ENCODE measurements at regions not wholly inside any gene's neighbourhood (a gene's known extent, or its start where the extent isn't known, plus 50 kb on each side); places are given as distances from the start of the nearest gene placed in this dataset.

GRCh38 chr6:56860475-56860874 is 94.4 kb upstream of the BEND6 start:
- Histone ChIP-seq H3K4me1 (ENCODE audit: control insufficient read depth, insufficient read depth, low read length) (peaks cover 4% of the 10 kb centered on the region), H3K27me3 (ENCODE audit: control insufficient read depth, insufficient read depth, low read length) (no peaks in the 10 kb centered on the region), H3K9me3 (ENCODE audit: control insufficient read depth, low read length) (no peaks in the 10 kb centered on the region), H3K36me3 (ENCODE audit: control insufficient read depth, insufficient read depth, low read length) (no peaks in the 10 kb centered on the region), H3K4me3 (ENCODE audit: low read length) (no peak overlapping the region), H3K9ac (ENCODE audit: low read length) (no peak overlapping the region)

DNA sequence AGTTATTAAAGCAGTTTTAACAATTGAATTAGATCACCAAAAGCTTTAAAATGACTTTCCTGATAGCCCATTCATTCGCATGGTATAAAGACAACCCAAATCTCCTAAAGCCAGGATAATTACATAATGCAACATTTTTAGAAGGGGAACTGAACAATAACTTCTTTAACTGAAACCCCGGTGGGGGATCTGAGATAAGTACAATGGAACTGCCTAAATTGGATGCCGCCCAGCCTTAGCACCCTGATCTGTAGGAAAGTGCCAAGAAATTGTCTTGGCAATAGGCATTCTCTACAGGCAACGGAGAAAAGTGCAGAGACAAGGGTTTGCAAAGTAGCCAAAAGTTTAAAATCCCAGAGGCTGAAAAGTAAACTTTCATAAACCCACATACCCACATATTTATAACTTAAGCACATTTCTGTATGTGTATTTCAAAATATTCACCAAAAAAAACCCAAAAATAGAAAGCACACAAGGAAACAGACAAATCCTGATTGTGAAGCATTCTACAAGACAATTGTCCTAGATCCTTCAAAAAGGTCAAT is 98.8 kb upstream of the BEND6 start:
- Histone ChIP-seq H3K9ac (ENCODE audit: low read length) (no peak overlapping the region), H3K27me3 (ENCODE audit: control insufficient read depth, insufficient read depth, low read length) (no peaks in the 10 kb centered on the region), H3K4me1 (ENCODE audit: control insufficient read depth, insufficient read depth, low read length) (no peaks in the 10 kb centered on the region), H3K4me3 (ENCODE audit: low read length) (no peak overlapping the region), H3K9me3 (ENCODE audit: control insufficient read depth, low read length) (no peaks in the 10 kb centered on the region), H3K36me3 (ENCODE audit: control insufficient read depth, insufficient read depth, low read length) (no peaks in the 10 kb centered on the region)

- Histone ChIP-seq H3K4me3 (ENCODE audit: low read length) (no peak overlapping the region), H3K4me1 (ENCODE audit: control insufficient read depth, insufficient read depth, low read length) (no peaks in the 10 kb centered on the region), H3K36me3 (ENCODE audit: control insufficient read depth, insufficient read depth, low read length) (no peaks in the 10 kb centered on the region), H3K27me3 (ENCODE audit: control insufficient read depth, insufficient read depth, low read length) (no peaks in the 10 kb centered on the region), H3K9me3 (ENCODE audit: control insufficient read depth, low read length) (no peaks in the 10 kb centered on the region), H3K9ac (ENCODE audit: low read length) (no peak overlapping the region)
Measured at GRCh38 chr6:56854086-56854485, 100.8 kb upstream of the BEND6 start.

GRCh38 chr6:56853541-56853940 is 101.4 kb upstream of the BEND6 start:
- Histone ChIP-seq H3K4me1 (ENCODE audit: control insufficient read depth, insufficient read depth, low read length) (no peaks in the 10 kb centered on the region), H3K9ac (ENCODE audit: low read length) (no peak overlapping the region), H3K36me3 (ENCODE audit: control insufficient read depth, insufficient read depth, low read length) (no peaks in the 10 kb centered on the region), H3K9me3 (ENCODE audit: control insufficient read depth, low read length) (no peaks in the 10 kb centered on the region), H3K4me3 (ENCODE audit: low read length) (no peak overlapping the region), H3K27me3 (ENCODE audit: control insufficient read depth, insufficient read depth, low read length) (no peaks in the 10 kb centered on the region)

DNA sequence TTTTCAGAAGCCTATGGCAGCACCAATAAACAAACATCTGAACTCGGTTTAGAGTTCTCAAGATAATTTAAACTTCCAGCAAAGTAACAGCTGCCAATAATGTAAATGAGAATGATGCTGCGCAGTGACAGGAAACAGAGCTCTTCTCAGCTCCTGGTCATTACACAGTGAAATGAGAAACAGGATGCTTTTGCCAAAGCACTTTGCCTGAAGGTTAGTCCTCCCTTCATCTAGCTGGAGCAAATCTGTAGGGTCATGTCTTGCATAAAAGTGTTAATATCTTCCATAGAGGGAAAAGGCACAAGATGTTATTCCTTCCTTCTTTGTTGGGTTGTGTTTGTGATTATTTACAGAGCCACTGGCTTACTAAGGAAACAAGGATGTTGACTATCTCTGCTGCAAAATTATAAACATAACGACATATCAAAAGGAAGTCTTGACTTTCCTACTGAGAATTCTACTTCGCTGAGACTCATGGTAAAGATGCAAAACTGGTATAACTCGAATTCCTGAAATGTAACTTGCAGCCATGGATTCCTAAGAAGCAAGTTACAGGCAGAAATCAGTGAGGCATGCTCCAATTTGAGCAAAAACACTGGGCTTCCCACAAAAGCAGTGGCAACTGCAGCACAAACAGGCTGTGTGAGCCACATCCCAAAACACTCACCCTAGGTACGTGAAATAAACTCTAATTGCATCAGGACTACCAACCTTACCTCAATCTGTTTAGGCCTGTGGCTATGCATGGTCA is 102.5 kb upstream of the BEND6 start:
- Histone ChIP-seq H3K9ac (ENCODE audit: low read length) (no peak overlapping the region), H3K9me3 (ENCODE audit: control insufficient read depth, low read length) (no peaks in the 10 kb centered on the region), H3K36me3 (ENCODE audit: control insufficient read depth, insufficient read depth, low read length) (no peaks in the 10 kb centered on the region), H3K4me3 (ENCODE audit: low read length) (no peak overlapping the region), H3K4me1 (ENCODE audit: control insufficient read depth, insufficient read depth, low read length) (no peaks in the 10 kb centered on the region), H3K27me3 (ENCODE audit: control insufficient read depth, insufficient read depth, low read length) (no peaks in the 10 kb centered on the region)

DNA sequence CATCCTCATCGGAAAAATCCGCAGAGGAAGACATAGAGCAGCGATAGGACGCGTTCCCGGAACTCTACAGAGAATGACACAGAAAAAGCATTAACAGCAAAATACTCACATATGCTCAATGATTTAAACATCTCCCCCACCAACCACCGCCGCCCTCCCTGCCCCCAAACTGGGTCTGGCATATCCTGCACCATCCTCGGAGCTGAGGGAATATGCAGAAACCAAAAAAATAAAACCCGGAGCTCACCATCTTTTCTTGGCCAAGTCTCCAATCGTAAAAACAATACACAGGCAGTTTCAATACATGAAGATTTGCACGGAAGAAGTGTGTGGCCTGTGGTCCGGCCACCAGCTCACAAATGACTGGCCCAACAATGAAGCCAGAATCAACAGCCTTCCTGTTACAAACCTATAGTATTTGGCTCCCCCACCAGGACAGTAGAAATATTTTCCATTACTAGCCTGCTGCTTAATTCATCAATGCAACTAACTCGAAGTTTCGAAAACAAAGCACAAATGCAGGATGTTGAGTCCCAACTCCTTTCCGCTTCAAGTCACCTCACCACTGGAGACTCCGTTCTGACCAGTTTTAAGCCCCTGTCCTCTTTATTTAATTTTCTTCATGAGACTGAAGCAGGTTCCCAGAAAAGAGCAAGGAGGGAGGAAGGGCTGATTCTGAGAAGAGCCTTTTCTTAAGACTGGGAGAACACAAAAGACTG is 103.2 kb upstream of the BEND6 start:
- Histone ChIP-seq H3K9me3 (ENCODE audit: control insufficient read depth, low read length) (no peaks in the 10 kb centered on the region), H3K36me3 (ENCODE audit: control insufficient read depth, insufficient read depth, low read length) (no peaks in the 10 kb centered on the region), H3K27me3 (ENCODE audit: control insufficient read depth, insufficient read depth, low read length) (no peaks in the 10 kb centered on the region), H3K4me3 (ENCODE audit: low read length) (peak overlapping the region; percentile 6), H3K9ac (ENCODE audit: low read length) (peak overlapping the region; percentile 51), H3K4me1 (ENCODE audit: control insufficient read depth, insufficient read depth, low read length) (no peaks in the 10 kb centered on the region)

- Histone ChIP-seq H3K27me3 (ENCODE audit: control insufficient read depth, insufficient read depth, low read length) (no peaks in the 10 kb centered on the region), H3K36me3 (ENCODE audit: control insufficient read depth, insufficient read depth, low read length) (no peaks in the 10 kb centered on the region), H3K9me3 (ENCODE audit: control insufficient read depth, low read length) (no peaks in the 10 kb centered on the region), H3K4me1 (ENCODE audit: control insufficient read depth, insufficient read depth, low read length) (peaks cover 5% of the 10 kb centered on the region), H3K9ac (ENCODE audit: low read length) (peak overlapping the region; percentile 51), H3K4me3 (ENCODE audit: low read length) (peak overlapping the region; percentile 6)
Measured at GRCh38 chr6:56851074-56851473, 103.8 kb upstream of the BEND6 start.

GRCh38 chr6:56850626-56851025 is 104.3 kb upstream of the BEND6 start:
- Histone ChIP-seq H3K9ac (ENCODE audit: low read length) (no peak overlapping the region), H3K4me1 (ENCODE audit: control insufficient read depth, insufficient read depth, low read length) (peaks cover 5% of the 10 kb centered on the region), H3K27me3 (ENCODE audit: control insufficient read depth, insufficient read depth, low read length) (no peaks in the 10 kb centered on the region), H3K36me3 (ENCODE audit: control insufficient read depth, insufficient read depth, low read length) (no peaks in the 10 kb centered on the region), H3K4me3 (ENCODE audit: low read length) (no peak overlapping the region), H3K9me3 (ENCODE audit: control insufficient read depth, low read length) (no peaks in the 10 kb centered on the region)

DNA sequence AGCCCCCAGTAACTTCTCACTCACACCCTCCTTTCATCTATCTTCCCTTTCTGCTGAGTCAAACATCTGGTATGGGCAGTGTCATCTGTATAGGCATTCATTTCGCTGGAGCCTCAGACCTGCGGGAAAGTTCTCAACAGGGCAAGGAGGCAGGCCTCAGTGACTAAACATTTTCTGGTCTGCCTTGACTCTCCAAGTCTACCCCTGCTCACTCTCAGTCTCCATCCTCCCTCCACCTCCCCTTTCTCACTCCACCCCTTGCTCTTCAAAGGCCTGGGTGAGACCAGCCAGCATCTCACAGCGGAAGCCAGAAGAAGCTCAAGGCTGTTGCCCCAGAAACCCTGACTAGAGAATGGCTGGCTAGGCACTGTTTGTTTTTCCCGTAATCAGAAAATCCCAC is 105.0 kb upstream of the BEND6 start:
- no peak overlapping the region for H3K4me3 ChIP-seq (ENCODE audit: low read length)
- no peak overlapping the region for H3K9ac ChIP-seq (ENCODE audit: low read length)
- H3K27me3 ChIP-seq (ENCODE audit: control insufficient read depth, insufficient read depth, low read length) = peaks cover 1% of the 10 kb centered on the region

GRCh38 chr6:56848105-56848504 is 106.8 kb upstream of the BEND6 start:
- Histone ChIP-seq H3K9ac (ENCODE audit: low read length) (no peak overlapping the region), H3K36me3 (ENCODE audit: control insufficient read depth, insufficient read depth, low read length) (no peaks in the 10 kb centered on the region), H3K4me3 (ENCODE audit: low read length) (no peak overlapping the region), H3K4me1 (ENCODE audit: control insufficient read depth, insufficient read depth, low read length) (peaks cover 10% of the 10 kb centered on the region), H3K9me3 (ENCODE audit: control insufficient read depth, low read length) (no peaks in the 10 kb centered on the region), H3K27me3 (ENCODE audit: control insufficient read depth, insufficient read depth, low read length) (peaks cover 14% of the 10 kb centered on the region)

More for the DNA sequence above, 105.0 kb upstream of the BEND6 start:
- no peaks in the 10 kb centered on the region for H3K9me3 ChIP-seq (ENCODE audit: control insufficient read depth, low read length)
- H3K4me1 ChIP-seq (ENCODE audit: control insufficient read depth, insufficient read depth, low read length) = peaks cover 5% of the 10 kb centered on the region
- H3K36me3 ChIP-seq (ENCODE audit: control insufficient read depth, insufficient read depth, low read length) = no peaks in the 10 kb centered on the region

- Histone ChIP-seq H3K9ac (ENCODE audit: low read length) (no peak overlapping the region), H3K4me1 (ENCODE audit: control insufficient read depth, insufficient read depth, low read length) (peaks cover 14% of the 10 kb centered on the region), H3K27me3 (ENCODE audit: control insufficient read depth, insufficient read depth, low read length) (peaks cover 25% of the 10 kb centered on the region), H3K36me3 (ENCODE audit: control insufficient read depth, insufficient read depth, low read length) (no peaks in the 10 kb centered on the region), H3K9me3 (ENCODE audit: control insufficient read depth, low read length) (no peaks in the 10 kb centered on the region), H3K4me3 (ENCODE audit: low read length) (no peak overlapping the region)
Measured at GRCh38 chr6:56845032-56845431, 109.9 kb upstream of the BEND6 start.

Measured in mucosa of stomach (tissue), 1 donor.